Astrocyte of the spinal cord (primary cell): ENCODE measurements at regions not wholly inside any gene's neighbourhood (a gene's known extent, or its start where the extent isn't known, plus 50 kb on each side); places are given as distances from the start of the nearest gene placed in this dataset.
A peak's percentile ranks its signal among the peaks of the same experiment; 100 is the strongest.

Experiments used
- DNase-seq: peaks from one replicate; pipeline ENCODE4 v3.0.0; 2011; ENCODE audit warnings: low read depth, low spot score
- H3K4me3 ChIP-seq: 2 replicates; pipeline ENCODE4 v1.5.1; 2011; ENCODE audit warnings: low read depth, mild to moderate bottlenecking, low read length, moderate library complexity
- CTCF ChIP-seq: IDR thresholded peaks from 2 replicates; pipeline ENCODE4 v1.5.1; 2012; ENCODE audit warnings: low read depth, mild to moderate bottlenecking, low read length, inconsistent platforms
- in situ Hi-C: cut with HindIII; loops from 2 replicates; pipeline ENCODE4 v1.10.0; 2017; ENCODE audit warnings: low sequenced_read_pairs

GRCh38 chr17:12415031-12415430 lies 250.7 kb upstream of the MYOCD start:
- in situ Hi-C loops: no loop called here
- peak; percentile 80 for DNase-seq
- no peak overlapping the region for H3K4me3 ChIP-seq

GRCh38 chr17:12421077-12421476 lies 244.6 kb upstream of the MYOCD start:
- H3K4me3 ChIP-seq: no peak overlapping the region
- no peak for TF ChIP-seq CTCF
- in situ Hi-C loops: no loop called here
- no peak for DNase-seq

More at GRCh38 chr17:12415031-12415430, 250.7 kb upstream of the MYOCD start:
- TF ChIP-seq CTCF: no peak

- in situ Hi-C loops: no loop called here
- no peak for TF ChIP-seq CTCF
- no peak overlapping the region for H3K4me3 ChIP-seq
- DNase-seq: no peak
Measured at GRCh38 chr17:12421646-12422306, 243.9 kb upstream of the MYOCD start.

GRCh38 chr17:12422651-12423050 lies 243.0 kb upstream of the MYOCD start:
- H3K4me3 ChIP-seq: no peak overlapping the region
- no peak for TF ChIP-seq CTCF
- DNase-seq: no peak
- in situ Hi-C loops: no loop called here

- in situ Hi-C loops: no loop called here
- no peak for TF ChIP-seq CTCF
- no peak overlapping the region for H3K4me3 ChIP-seq
- DNase-seq: no peak
Measured at GRCh38 chr17:12423337-12423736, 242.4 kb upstream of the MYOCD start.

- in situ Hi-C loops: no loop called here
- no peak overlapping the region for H3K4me3 ChIP-seq
- no peak for DNase-seq
- TF ChIP-seq CTCF: no peak
Measured at GRCh38 chr17:12429116-12429515, 236.6 kb upstream of the MYOCD start.
